Endodermal cell (in vitro differentiated cells): ENCODE measurements at regions not wholly inside any gene's neighbourhood (a gene's known extent, or its start where the extent isn't known, plus 50 kb on each side); places are given as distances from the start of the nearest gene placed in this dataset.

Source experiments
- DNase-seq: peaks from one replicate; pipeline ENCODE4 v3.0.0-alpha.2; 2017
- H3K27ac ChIP-seq: 2 replicates; pipeline ENCODE4 v1.5.1; 2013; ENCODE audit warnings: mild to moderate bottlenecking, low read depth, low read length, moderate library complexity
- H3K27me3 ChIP-seq: 2 replicates; pipeline ENCODE4 v1.6.1; 2013; ENCODE audit warnings: mild to moderate bottlenecking, low read length, moderate library complexity; ENCODE audit not compliant: insufficient read depth, control insufficient read depth, poor library complexity, severe bottlenecking
- H3K36me3 ChIP-seq: 2 replicates; pipeline ENCODE4 v1.7.0; 2013; ENCODE audit warnings: mild to moderate bottlenecking, low read length, moderate library complexity; ENCODE audit not compliant: control insufficient read depth, insufficient read depth
- H3K4me1 ChIP-seq: one replicate; pipeline ENCODE4 v1.7.0; 2013; ENCODE audit warnings: low read length; ENCODE audit not compliant: control insufficient read depth, insufficient read depth
- H3K4me3 ChIP-seq: 2 replicates; pipeline ENCODE4 v1.5.1; 2013; ENCODE audit warnings: mild to moderate bottlenecking, low read length, moderate library complexity
- H3K9ac ChIP-seq: 2 replicates; pipeline ENCODE4 v1.6.1; 2013; ENCODE audit warnings: mild to moderate bottlenecking, low read length, moderate library complexity; ENCODE audit not compliant: poor library complexity, severe bottlenecking; ENCODE audit errors: extremely low read depth
- H3K9me3 ChIP-seq: 2 replicates; pipeline ENCODE4 v1.6.1; 2013; ENCODE audit warnings: mild to moderate bottlenecking, low read length, moderate library complexity; ENCODE audit not compliant: control insufficient read depth
- H3K27ac Mint-ChIP-seq: 2 replicates; pipeline ENCODE4 v1.8.0; 2020; ENCODE audit warnings: mixed read lengths
- H3K27me3 Mint-ChIP-seq: 2 replicates; pipeline ENCODE4 v1.8.0; 2021; ENCODE audit warnings: mild to moderate bottlenecking, mixed read lengths; ENCODE audit not compliant: insufficient read depth
- H3K36me3 Mint-ChIP-seq: 2 replicates; pipeline ENCODE4 v1.8.0; 2020; ENCODE audit warnings: low read depth, mixed read lengths
- H3K4me1 Mint-ChIP-seq: 2 replicates; pipeline ENCODE4 v1.8.0; 2020; ENCODE audit warnings: mixed read lengths
- H3K4me3 Mint-ChIP-seq: 2 replicates; pipeline ENCODE4 v1.8.0; 2020; ENCODE audit warnings: mild to moderate bottlenecking, moderate library complexity, mixed read lengths
- H3K9me3 Mint-ChIP-seq: 2 replicates; pipeline ENCODE4 v1.8.0; 2020; ENCODE audit warnings: mild to moderate bottlenecking, mixed read lengths
- WGBS, 2 experiments: methylation state at CpG; one replicate each; pipeline versions ENCODE4 v1.1.5 to v1.1.7; 2013; ENCODE audit warnings: missing lambda C conversion rate in 2 of 2, mixed read lengths in 1 of 2; ENCODE audit not compliant: insufficient coverage in 1 of 2, insufficient read length in 1 of 2; 5-methylcytosine and 5-hydroxymethylcytosine counted together
- TF ChIP-seq, protein P1 (sequence below): fragments of 200-600 bp; sonication (generic); conservative IDR thresholded peaks from 2 replicates; pipeline ENCODE4 v1.5.0; 2021; ENCODE audit warnings: antibody characterized with exemption, mild to moderate bottlenecking

DNA sequence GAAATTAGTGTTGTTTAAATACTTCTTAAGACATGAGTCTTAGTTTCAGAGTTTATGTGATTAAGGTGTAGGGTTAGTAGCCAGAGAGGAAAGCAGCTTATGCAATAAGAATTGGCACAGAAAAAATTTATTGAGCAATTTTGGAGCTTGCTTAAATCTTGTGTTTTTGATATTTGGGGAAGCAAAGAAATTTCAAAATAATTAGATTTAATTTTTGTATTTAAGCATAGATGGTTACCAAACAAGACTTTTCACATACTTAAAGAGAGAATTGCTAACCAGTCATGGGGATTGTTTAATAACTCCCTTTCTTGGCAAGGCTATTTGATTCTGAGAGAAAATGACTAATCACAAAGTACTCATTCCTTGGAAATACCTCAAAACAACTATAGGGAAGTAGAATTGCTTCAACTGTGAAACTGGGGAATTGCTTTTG is 202.0 kb upstream of the GRID2 start:
- TF ChIP-seq, protein P1, sequence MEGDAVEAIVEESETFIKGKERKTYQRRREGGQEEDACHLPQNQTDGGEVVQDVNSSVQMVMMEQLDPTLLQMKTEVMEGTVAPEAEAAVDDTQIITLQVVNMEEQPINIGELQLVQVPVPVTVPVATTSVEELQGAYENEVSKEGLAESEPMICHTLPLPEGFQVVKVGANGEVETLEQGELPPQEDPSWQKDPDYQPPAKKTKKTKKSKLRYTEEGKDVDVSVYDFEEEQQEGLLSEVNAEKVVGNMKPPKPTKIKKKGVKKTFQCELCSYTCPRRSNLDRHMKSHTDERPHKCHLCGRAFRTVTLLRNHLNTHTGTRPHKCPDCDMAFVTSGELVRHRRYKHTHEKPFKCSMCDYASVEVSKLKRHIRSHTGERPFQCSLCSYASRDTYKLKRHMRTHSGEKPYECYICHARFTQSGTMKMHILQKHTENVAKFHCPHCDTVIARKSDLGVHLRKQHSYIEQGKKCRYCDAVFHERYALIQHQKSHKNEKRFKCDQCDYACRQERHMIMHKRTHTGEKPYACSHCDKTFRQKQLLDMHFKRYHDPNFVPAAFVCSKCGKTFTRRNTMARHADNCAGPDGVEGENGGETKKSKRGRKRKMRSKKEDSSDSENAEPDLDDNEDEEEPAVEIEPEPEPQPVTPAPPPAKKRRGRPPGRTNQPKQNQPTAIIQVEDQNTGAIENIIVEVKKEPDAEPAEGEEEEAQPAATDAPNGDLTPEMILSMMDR = no peak
- Mint-ChIP-seq H3K4me1 (no peaks in the 10 kb centered on the region), H3K36me3 (no peaks in the 10 kb centered on the region), H3K4me3 (no peak overlapping the region), H3K9me3 (no peaks in the 10 kb centered on the region), H3K27me3 (no peaks in the 10 kb centered on the region), H3K27ac (no peak overlapping the region)
- Histone ChIP-seq H3K36me3 (no peaks in the 10 kb centered on the region), H3K4me1 (no peaks in the 10 kb centered on the region), H3K9me3 (no peaks in the 10 kb centered on the region), H3K27ac (no peak overlapping the region), H3K27me3 (no peaks in the 10 kb centered on the region), H3K9ac (no peak overlapping the region), H3K4me3 (no peak overlapping the region)
- DNase-seq = no peak

DNA sequence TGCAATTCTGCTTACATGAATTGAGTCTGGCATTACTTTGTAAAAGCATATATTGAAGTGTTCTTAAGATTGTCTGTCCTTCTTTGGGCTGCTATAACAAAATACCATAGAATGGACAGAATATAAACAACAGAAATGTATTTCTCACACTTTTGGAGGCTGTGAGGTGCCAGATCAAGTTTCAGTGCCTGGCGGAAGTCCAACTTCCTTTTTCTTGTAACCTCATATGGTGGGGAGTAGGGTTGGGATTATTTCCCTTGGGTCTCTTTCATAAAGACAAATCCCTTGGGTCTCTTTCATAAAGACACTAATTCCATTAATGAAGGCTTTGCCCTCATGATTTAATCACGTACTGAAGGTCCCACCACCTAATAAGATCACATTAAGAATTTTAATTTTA is 199.3 kb upstream of the GRID2 start:
- no peak overlapping the region for H3K4me3 Mint-ChIP-seq

DNA sequence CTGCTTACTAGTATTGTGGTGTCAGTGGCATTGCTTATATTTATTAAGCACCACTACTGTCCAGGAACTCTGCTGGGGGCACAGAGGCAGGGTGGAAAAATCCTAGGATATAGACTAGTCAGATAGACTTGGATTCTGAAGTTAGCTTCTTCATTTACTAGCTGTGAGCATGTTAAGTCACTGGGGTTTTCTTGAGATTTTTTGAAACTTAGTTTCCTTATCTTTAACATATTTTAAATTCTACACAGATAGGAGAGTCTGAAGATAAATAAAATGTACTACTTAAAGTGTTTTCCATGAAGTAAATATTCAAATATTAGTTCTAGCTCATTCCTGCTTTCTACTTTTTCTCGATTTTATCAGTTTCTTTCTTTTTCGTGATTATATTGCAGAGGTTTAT is 196.9 kb upstream of the GRID2 start:
- Histone ChIP-seq H3K9me3 (no peaks in the 10 kb centered on the region), H3K4me1 (no peaks in the 10 kb centered on the region), H3K27ac (no peak overlapping the region), H3K9ac (no peak overlapping the region), H3K36me3 (no peaks in the 10 kb centered on the region), H3K4me3 (no peak overlapping the region), H3K27me3 (no peaks in the 10 kb centered on the region)
- WGBS, 2 experiments = 100% methylated on average over 2 of the region's 2 CpGs; no CpG with 5 or more reads in 1 of the 2 experiments
- no peak for DNase-seq
- TF ChIP-seq, protein P1 = no peak
- H3K4me1 Mint-ChIP-seq = peaks cover 2% of the 10 kb centered on the region
- no peaks in the 10 kb centered on the region for H3K36me3 Mint-ChIP-seq
- no peaks in the 10 kb centered on the region for H3K9me3 Mint-ChIP-seq
- no peak overlapping the region for H3K27ac Mint-ChIP-seq
- H3K27me3 Mint-ChIP-seq = no peaks in the 10 kb centered on the region
- no peak overlapping the region for H3K4me3 Mint-ChIP-seq

More for the DNA sequence above, 199.3 kb upstream of the GRID2 start:
- WGBS, 2 experiments = 85 to 100% methylated on average over 1 to 2 of the region's 2 CpGs
- H3K27me3 ChIP-seq = no peaks in the 10 kb centered on the region
- no peaks in the 10 kb centered on the region for H3K9me3 ChIP-seq
- H3K4me1 Mint-ChIP-seq = no peaks in the 10 kb centered on the region
- no peaks in the 10 kb centered on the region for H3K36me3 ChIP-seq
- H3K27ac ChIP-seq = no peak overlapping the region
- TF ChIP-seq, protein P1 = no peak
- DNase-seq = no peak
- H3K4me3 ChIP-seq = no peak overlapping the region
- no peak overlapping the region for H3K9ac ChIP-seq
- H3K27ac Mint-ChIP-seq = no peak overlapping the region
- H3K9me3 Mint-ChIP-seq = no peaks in the 10 kb centered on the region
- no peaks in the 10 kb centered on the region for H3K36me3 Mint-ChIP-seq
- no peaks in the 10 kb centered on the region for H3K27me3 Mint-ChIP-seq
- H3K4me1 ChIP-seq = no peaks in the 10 kb centered on the region
